ENCODE measurements at regions not wholly inside any gene's neighbourhood (a gene's known extent, or its start where the extent isn't known, plus 50 kb on each side); places are given as distances from the start of the nearest gene placed in this dataset.

DNA sequence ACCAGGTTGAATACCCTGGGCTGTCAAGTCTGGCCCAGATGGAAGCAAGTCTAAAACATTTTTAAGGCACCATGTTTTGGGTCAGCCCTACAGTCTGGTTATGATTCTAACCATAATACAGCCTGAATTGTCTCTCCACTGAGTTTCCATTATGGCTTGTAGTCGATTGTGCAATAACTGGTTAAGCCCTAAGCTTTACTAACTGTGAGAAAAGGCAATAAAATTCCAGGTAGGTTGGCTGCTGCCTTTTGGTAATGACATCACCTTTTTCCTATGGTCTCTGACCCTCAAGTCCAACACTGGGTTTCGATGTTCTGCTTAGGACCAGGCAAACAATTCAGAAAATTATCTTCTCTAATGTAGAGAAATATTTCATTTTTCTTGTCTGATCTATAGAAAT is 243.3 kb downstream of the ACTL7B start:
- POLR2A ChIA-PET, result no interaction called here
- H3K4me3 ChIP-seq (ENCODE audit: low read depth, low read length), result no peak overlapping the region
- TF ChIP-seq, protein P1, sequence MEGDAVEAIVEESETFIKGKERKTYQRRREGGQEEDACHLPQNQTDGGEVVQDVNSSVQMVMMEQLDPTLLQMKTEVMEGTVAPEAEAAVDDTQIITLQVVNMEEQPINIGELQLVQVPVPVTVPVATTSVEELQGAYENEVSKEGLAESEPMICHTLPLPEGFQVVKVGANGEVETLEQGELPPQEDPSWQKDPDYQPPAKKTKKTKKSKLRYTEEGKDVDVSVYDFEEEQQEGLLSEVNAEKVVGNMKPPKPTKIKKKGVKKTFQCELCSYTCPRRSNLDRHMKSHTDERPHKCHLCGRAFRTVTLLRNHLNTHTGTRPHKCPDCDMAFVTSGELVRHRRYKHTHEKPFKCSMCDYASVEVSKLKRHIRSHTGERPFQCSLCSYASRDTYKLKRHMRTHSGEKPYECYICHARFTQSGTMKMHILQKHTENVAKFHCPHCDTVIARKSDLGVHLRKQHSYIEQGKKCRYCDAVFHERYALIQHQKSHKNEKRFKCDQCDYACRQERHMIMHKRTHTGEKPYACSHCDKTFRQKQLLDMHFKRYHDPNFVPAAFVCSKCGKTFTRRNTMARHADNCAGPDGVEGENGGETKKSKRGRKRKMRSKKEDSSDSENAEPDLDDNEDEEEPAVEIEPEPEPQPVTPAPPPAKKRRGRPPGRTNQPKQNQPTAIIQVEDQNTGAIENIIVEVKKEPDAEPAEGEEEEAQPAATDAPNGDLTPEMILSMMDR (IDR thresholded peaks at IDR 0.05; ENCODE audit: insufficient read depth, low read length, missing control alignments), result no peak
- CTCF ChIA-PET, result no interaction called here
- no peak for DNase-seq (ENCODE audit: low read depth, low spot score)

DNA sequence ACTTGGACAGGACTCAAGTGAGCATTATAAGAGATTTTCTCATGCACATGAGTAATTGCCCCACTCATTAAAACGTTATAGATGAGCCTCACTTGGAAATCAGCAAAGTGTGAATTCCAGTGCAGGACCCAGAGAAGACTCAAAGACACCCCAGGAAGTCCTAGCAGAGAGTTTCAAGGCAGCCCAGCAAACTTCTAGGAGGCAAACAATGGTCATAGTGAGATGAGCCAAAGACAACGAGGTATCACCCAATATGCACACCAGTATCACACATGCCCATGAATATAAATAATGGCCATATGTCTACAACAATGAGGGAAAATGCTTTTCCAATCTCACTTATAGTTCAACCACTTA is 245.9 kb downstream of the ACTL7B start:
- ChIA-PET POLR2A (no interaction called here), CTCF (no interaction called here)
- no peak overlapping the region for H3K4me3 ChIP-seq (ENCODE audit: low read depth, low read length)
- TF ChIP-seq, protein P1 (IDR thresholded peaks at IDR 0.05; ENCODE audit: insufficient read depth, low read length, missing control alignments), result no peak
- no peak for DNase-seq (ENCODE audit: low read depth, low spot score)

DNA sequence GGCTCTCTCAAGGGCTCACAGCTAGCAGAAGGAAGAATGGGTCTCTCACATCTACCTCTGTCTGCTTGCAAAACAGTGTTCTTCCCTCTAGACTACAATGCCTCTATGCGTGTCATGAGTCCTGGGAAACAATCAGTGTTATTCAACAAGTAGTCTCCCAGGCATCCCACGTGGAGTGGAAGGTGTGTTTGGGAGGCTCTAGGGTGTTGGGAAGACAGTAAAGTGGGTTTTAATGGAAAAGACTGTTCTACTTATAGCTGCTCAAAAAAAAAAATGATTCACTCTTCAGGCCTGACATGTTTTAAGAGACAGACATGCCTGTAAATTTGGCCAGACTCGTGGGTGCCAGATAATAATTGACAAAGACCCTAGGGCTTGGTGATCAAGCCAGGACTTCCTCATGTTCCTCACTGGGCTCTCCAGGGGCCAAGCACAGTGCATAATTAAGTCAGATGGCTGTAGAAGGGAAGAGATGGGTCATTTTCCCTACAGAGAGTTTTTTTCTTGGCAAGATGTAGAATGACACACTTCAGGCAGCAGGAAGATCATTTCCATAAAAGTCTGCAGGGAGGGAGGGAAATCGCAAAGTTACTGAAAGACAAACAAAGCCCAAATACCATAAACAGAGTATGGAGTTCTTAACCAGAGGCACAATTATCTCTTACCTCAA is 246.4 kb downstream of the ACTL7B start:
- CTCF ChIA-PET, result no interaction called here
- peak; percentile 45 for DNase-seq (ENCODE audit: low read depth, low spot score)
- POLR2A ChIA-PET, result no interaction called here
- TF ChIP-seq, protein P1 (IDR thresholded peaks at IDR 0.05; ENCODE audit: insufficient read depth, low read length, missing control alignments), result no peak
- H3K4me3 ChIP-seq (ENCODE audit: low read depth, low read length), result no peak overlapping the region

DNA sequence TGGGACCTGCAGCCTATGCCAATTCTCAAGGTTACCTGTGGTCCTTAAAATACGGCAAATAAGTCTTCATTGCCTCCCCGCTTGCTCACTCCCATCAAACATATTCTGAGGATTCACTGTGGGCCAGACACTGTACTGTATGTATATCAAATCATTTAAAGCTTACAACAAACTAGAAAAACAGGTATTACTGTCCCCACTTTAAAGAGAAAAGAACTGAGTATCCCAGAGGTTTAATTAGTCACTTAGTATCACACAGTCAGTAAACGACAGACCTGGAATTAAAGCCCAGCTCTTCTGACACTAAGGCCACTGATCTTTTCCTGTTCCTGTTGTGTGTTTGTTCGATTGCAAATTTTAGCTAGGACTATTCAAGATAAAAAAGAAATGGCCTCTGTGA is 248.2 kb downstream of the ACTL7B start:
- no peak overlapping the region for H3K4me3 ChIP-seq (ENCODE audit: low read depth, low read length)
- DNase-seq (ENCODE audit: low read depth, low spot score), result no peak
- TF ChIP-seq, protein P1 (IDR thresholded peaks at IDR 0.05; ENCODE audit: insufficient read depth, low read length, missing control alignments), result no peak
- ChIA-PET POLR2A (no interaction called here), CTCF (interaction anchor here (0.8 kb wide), 2 partner anchors 11 to 42 kb away, joined by 3 read pairs; no protein-coding TSS in a partner anchor)

DNA sequence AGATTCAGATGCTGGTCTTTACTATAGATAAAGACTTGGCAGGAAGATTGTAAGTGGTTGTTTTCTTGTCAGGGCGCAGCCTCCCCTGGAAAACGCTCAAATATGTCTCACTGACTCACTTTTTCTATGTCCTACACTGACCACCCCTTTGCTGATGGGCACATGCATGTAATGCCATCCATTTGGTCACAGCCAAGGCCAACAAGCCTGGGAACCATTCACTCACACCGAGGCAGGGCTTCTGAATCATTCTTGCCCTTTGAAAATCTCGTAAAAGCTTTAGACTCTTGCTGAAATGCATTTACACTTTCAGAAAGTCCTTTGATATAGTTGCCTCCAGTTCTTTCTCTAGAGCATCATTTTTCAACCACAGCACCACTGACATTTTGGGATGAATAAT is 249.4 kb downstream of the ACTL7B start:
- no peak for DNase-seq (ENCODE audit: low read depth, low spot score)
- CTCF ChIA-PET, result no interaction called here
- TF ChIP-seq, protein P1 (IDR thresholded peaks at IDR 0.05; ENCODE audit: insufficient read depth, low read length, missing control alignments), result no peak
- POLR2A ChIA-PET, result no interaction called here
- no peak overlapping the region for H3K4me3 ChIP-seq (ENCODE audit: low read depth, low read length)

DNA sequence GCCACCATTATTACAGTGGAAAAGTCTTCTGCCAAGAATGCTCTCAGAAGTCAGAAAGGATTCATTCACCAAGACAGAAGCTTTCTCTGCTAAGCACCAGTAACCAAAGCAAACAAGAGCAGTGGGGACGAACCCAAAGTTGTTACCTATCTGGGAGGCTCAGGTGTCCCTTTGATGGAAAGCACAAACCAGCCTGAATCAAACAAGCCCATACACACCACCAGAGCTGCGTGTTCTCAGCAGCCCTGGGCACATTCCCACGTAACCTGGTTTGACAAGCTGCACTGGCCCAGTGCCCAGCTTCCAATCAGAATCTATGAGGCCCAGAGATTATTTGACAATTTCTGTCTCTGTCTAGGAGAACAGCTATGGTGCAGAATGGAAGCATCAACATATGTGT is 252.6 kb downstream of the ACTL7B start:
- DNase-seq (ENCODE audit: low read depth, low spot score), result no peak
- ChIA-PET POLR2A (no interaction called here), CTCF (interaction anchor here (1.4 to 1.8 kb wide), 2 partner anchors 12 to 159 kb away, joined by 4 to 5 read pairs; no protein-coding TSS in a partner anchor)
- no peak overlapping the region for H3K4me3 ChIP-seq (ENCODE audit: low read depth, low read length)
- TF ChIP-seq, protein P1 (IDR thresholded peaks at IDR 0.05; ENCODE audit: insufficient read depth, low read length, missing control alignments), result no peak
